ENCODE measurements at regions not wholly inside any gene's neighbourhood (a gene's known extent, or its start where the extent isn't known, plus 50 kb on each side); places are given as distances from the start of the nearest gene placed in this dataset.

DNA sequence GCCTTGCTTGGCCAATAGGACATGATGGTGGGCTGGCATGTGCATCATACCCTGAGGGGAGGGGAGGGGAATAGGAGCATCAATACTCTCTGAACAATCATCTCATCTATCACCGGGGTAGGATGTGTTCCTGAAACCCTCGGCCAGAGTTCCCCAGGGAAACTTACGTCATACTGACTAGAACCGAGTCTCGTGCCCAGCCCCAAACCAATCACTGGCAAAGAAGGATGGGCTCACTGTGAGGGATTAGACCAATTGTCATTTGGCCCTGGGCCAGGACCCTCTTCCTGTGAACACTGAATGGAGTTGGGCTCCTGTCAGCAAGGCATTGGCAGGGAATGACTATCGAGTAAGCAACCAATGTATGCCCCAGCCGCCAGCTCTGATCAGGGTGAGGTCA, 261.5 kb downstream of the MYCN start:
- TF ChIP-seq, protein P1, sequence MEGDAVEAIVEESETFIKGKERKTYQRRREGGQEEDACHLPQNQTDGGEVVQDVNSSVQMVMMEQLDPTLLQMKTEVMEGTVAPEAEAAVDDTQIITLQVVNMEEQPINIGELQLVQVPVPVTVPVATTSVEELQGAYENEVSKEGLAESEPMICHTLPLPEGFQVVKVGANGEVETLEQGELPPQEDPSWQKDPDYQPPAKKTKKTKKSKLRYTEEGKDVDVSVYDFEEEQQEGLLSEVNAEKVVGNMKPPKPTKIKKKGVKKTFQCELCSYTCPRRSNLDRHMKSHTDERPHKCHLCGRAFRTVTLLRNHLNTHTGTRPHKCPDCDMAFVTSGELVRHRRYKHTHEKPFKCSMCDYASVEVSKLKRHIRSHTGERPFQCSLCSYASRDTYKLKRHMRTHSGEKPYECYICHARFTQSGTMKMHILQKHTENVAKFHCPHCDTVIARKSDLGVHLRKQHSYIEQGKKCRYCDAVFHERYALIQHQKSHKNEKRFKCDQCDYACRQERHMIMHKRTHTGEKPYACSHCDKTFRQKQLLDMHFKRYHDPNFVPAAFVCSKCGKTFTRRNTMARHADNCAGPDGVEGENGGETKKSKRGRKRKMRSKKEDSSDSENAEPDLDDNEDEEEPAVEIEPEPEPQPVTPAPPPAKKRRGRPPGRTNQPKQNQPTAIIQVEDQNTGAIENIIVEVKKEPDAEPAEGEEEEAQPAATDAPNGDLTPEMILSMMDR (IDR thresholded peaks at IDR 0.05), result no peak
- TF ChIP-seq POLR2A (IDR thresholded peaks at IDR 0.05), result no peak
- no peak for TF ChIP-seq POLR2AphosphoS5 (IDR thresholded peaks at IDR 0.05)
- no peak for TF ChIP-seq EP300 (IDR thresholded peaks at IDR 0.05)
